ENCODE measurements at regions not wholly inside any gene's neighbourhood (a gene's known extent, or its start where the extent isn't known, plus 50 kb on each side); places are given as distances from the start of the nearest gene placed in this dataset.
"Not testable (repeated sequence)": the region's sequence is repeated elsewhere in the genome, so short reads cannot be mapped to it uniquely, and the experiment has no call there.

GRCh38 chr3:20700714-20701113 is 514.7 kb upstream of the SGO1 start:
- no peak for DNase-seq

GRCh38 chr3:20698896-20699295 is 512.9 kb upstream of the SGO1 start:
- no peak for DNase-seq

DNA sequence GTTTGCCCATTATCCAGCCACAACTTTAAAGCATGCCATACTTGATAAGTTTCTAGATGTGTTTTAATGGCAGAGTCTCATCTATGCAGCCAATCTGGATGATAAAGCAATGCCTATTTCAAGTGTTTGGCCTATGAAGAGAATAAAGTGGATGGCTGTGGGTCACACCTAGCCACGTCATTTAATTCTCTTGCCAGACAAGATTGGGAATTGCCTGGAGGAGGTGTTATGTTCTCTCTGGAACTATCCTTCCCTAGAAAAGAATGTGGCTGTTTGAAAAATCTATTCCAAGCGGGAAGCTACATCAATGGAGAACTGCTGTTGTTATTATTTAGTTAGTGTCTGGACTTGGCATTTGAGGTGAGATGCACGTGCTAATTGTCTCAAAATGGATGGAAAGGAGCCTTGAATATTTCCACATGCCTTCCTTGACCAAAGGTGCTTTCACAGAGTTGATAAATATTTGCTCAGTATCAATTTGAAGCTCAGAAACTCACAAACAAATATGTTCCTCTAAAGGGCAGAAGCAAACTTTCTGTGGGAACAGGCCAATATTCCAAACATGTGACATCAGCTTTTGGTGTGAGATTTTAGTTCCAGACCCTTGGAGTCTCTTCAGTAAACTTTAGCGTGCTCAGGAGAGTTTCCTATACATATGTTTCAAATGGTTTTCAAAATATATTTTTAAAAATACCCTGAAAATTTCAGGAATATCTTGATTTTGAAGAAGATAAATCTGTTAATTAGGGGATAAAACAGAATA is 510.6 kb upstream of the SGO1 start:
- DNase-seq, result no peak

DNA sequence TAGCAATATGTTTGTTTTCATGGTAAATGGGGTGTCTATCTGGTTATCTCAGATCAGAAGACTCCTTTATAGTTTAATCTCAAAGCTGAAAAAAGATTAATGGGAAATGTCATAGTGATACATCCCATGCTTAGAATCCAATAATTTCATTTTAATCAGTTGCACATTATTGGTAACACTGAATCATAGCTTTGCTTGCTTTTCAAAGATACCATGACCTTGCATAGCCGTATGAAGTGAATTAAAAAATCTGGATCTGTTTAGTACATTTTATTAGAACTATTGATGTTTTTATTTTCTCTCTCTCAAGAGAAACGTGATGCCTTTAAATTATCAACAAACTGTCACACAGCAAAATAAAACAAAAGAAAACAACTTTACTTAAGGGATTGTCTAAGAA is 506.7 kb upstream of the SGO1 start:
- DNase-seq, result no peak

GRCh38 chr3:20683910-20684309 is 497.9 kb upstream of the SGO1 start:
- no peak for DNase-seq

DNA sequence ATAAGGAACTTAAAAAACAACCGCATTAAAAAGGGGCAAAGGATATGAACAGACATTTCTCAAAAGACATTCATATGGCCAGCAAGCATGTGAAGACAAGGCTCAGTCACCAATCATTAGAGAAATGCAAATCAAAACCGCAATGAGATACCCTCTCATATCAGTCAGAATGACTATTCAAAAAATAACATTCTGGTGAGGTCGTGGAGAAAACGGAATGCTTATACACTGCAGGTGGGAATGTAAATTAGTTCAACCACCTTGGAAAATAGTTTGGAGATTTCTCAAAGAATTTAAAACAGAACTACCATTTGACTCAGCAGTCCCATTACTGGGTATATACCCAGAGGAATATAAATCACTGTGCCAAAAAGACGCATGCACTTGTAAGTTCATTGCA is 496.6 kb upstream of the SGO1 start:
- DNase-seq, result no peak

- DNase-seq, result no peak
Observed at GRCh38 chr3:20680990-20681628, 495.1 kb upstream of the SGO1 start.

GRCh38 chr3:20673866-20674265 is 487.9 kb upstream of the SGO1 start:
- DNase-seq, result no peak

DNA sequence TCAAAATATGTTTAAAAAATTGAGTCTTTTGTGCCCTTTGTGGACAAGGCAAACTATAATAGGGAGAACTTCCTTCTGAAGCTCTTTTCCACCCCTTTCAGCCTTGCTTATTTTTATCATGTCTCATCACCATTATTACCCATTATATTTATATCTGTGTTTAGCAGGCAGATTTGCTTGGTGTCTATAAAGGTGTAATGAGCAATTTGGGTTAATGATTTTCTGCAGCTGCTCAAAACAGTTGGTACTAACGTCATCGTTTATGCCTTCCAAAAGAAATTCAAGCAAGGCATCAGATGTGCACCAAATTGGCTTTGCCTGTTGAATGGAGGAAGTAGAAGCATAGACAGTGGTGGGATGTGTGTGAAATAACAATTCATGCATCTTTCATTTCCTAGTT is 483.7 kb upstream of the SGO1 start:
- no peak for DNase-seq

DNA sequence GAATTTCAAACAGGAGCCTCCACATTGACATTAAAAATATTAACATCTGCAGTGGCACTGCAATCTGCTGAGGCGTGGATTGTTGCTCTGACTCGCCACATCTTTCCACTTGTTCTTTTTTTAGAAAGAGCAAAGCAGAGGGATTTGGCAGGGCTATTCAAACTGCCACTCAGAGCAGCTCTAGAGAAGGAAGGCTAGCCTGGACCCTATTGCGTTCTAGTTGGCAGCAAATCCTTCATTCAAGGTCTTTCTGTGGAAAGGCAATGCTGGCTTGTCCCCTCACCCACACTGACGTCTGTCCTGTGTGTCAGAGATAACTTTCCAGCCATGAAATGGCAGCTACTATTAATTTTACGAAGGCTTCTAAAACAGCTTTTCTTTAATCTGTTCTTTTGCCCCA is 483.2 kb upstream of the SGO1 start:
- DNase-seq, result no peak

DNA sequence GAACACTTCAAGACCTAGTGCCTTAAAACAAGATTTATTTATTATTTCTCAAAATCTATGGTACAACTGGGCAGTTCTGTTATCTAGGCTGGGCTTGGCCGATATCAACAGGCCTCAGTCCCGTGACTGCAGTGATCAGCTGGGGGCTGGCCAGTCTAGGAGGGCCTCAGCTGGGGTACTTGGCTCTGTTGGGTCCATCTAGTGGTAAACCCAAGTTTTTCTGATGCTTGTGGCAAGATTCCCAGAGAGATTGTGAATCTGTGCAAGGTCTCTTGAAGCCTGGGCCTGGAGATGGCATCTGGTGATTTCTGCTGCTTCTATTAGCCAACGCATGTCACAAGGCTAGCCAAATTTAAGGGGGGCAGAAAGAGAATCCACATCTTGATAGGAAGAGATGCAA is 482.4 kb upstream of the SGO1 start:
- DNase-seq, result no peak

- no peak for DNase-seq
Observed at GRCh38 chr3:20666091-20666490, 480.1 kb upstream of the SGO1 start.

- no peak for DNase-seq
Observed at GRCh38 chr3:20658491-20658890, 472.5 kb upstream of the SGO1 start.

- DNase-seq, result no peak
Observed at GRCh38 chr3:20657560-20657959, 471.6 kb upstream of the SGO1 start.

- no peak for DNase-seq
Observed at GRCh38 chr3:20652231-20652986, 466.4 kb upstream of the SGO1 start.

DNA sequence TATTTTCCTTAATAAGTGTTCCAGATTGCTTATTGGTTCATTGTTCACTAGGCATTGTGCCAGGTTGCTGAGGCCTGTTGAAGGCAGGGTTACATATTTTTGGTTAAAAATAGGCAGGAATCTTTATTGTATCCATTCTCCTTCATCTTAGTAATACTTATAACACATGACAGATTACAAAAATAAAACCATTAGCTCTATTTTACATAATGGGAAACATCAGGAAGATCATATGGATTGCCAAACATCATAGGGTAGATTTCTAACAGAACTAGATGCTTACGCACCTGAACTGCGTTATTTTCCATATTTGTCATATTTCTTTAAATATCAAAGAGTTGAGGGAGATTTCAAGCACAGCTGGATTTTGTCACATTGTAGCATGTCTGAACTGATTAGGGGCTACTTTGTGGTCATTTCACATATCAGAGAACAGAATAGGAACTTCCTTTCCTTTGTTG is 462.9 kb upstream of the SGO1 start:
- DNase-seq, result no peak

DNA sequence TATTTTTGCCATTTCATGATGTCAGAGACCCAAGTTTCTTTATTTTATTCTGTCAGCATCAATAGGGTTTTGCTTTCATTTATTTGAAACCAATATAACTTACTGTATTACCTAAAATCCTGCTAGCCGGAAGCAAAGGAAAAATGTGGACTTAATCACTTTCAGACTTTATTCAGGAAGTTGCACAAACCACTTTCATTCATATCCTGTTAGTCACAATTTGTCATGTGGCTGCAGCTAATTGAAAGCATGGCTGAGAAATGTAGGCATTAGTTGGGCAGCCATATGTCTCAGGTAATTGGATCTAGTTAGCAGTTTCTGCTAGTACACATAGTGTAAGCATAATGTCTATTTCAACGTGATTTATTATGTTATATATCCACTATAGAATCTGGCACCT is 462.3 kb upstream of the SGO1 start:
- DNase-seq, result no peak

GRCh38 chr3:20646425-20646824 is 460.4 kb upstream of the SGO1 start:
- no peak for DNase-seq

DNA sequence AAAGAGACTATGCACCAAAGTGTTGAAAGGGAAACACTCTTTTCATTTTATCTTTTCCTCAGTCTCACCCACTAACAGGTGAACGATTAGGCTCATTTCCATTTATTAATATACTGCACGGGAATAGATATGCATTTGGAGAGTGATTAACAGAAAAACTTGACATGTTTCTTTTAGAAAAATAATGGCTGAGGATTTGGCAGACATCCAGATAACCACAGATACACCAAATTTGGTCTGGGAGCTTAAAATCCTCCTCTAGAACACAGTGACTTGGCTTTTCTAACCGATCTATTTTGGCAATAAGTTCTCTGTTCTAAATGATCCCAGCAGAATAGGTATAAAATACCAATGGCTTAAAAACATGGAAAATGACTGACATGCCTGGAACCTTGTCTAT is 459.3 kb upstream of the SGO1 start:
- DNase-seq, result no peak

DNA sequence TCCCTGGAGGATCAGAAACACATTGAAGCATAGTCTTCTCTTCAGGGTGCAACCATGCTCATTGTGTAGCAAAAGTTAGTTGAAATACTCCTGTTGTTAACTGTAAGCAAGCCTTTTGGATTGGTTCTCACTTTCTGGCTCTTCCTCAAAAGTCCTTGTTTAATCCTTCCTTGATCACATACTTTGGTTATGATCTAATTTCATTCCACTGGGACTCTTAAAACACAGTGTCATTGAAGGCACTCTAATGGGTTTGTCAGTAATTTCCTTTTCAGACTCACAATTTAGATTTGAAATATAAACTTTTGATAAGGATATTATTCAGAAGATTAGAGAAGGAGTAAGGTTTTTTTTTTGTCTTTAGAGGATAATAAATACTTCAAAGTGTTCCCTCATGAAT is 451.7 kb upstream of the SGO1 start:
- no peak for DNase-seq

GRCh38 chr3:20622304-20622703 is 436.3 kb upstream of the SGO1 start:
- DNase-seq, result no peak

GRCh38 chr3:20618621-20619020 is 432.6 kb upstream of the SGO1 start:
- DNase-seq, result not testable (repeated sequence)

GRCh38 chr3:20618181-20618580 is 432.2 kb upstream of the SGO1 start:
- not testable (repeated sequence) for DNase-seq

DNA sequence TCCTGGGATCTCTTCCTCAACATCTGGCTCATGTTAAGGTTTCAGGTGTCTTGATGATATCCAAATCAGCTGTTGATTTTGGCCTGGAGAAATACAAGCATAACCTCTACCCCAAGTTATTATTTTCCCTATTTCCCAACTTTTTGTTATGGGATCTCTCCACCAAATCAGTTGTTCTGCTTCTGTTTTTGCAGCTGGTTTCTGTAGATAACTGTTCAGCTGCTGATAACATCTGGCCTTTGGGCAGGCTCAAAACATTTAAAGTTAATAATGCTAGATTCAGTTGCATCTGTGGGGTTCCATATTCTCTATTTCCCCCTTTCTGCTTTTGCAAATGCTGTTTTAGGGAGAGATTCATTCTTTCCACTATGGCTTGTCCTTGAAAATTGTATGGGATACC is 430.0 kb upstream of the SGO1 start:
- DNase-seq, result not testable (repeated sequence)
